MM.1S (cell line): ENCODE measurements at regions not wholly inside any gene's neighbourhood (a gene's known extent, or its start where the extent isn't known, plus 50 kb on each side); places are given as distances from the start of the nearest gene placed in this dataset.

Experiments used
- DNase-seq: peaks from one replicate; pipeline ENCODE4 v3.0.0-alpha.2; 2015
- H2AFZ ChIP-seq: fragments of 300-600 bp; sonication (generic); 2 replicates; pipeline ENCODE4 v1.6.0; 2016; ENCODE audit warnings: antibody characterized with exemption, low read length
- H3F3A ChIP-seq: fragments of 300-600 bp; sonication (generic); 2 replicates; pipeline ENCODE4 v1.6.1; 2016; ENCODE audit warnings: mild to moderate bottlenecking, antibody characterized with exemption, low read length, moderate library complexity, mixed read lengths; ENCODE audit not compliant: insufficient read depth
- H3K27ac ChIP-seq: fragments of 300-600 bp; sonication (generic); 2 replicates; pipeline ENCODE4 v1.5.1; 2016; ENCODE audit warnings: mild to moderate bottlenecking, low read length
- H3K27me3 ChIP-seq: fragments of 300-600 bp; sonication (generic); replicated peaks from 2 replicates; pipeline ENCODE4 v1.6.0; 2016; ENCODE audit warnings: low read length; ENCODE audit not compliant: insufficient read depth
- H3K36me3 ChIP-seq: fragments of 300-600 bp; sonication (generic); replicated peaks from 2 replicates; pipeline ENCODE4 v1.6.1; 2016; ENCODE audit warnings: mild to moderate bottlenecking, low read length, mixed read lengths; ENCODE audit not compliant: insufficient read depth
- H3K4me1 ChIP-seq: fragments of 300-600 bp; sonication (generic); 2 replicates; pipeline ENCODE4 v1.6.1; 2016; ENCODE audit warnings: low read length, mixed read lengths
- H3K4me2 ChIP-seq: fragments of 300-600 bp; sonication (generic); 2 replicates; pipeline ENCODE4 v1.6.0; 2016; ENCODE audit warnings: low read depth, low read length
- H3K4me3 ChIP-seq: fragments of 300-600 bp; sonication (generic); 2 replicates; pipeline ENCODE4 v1.5.1; 2016; ENCODE audit warnings: low read length, mixed read lengths
- H3K79me2 ChIP-seq: fragments of 300-600 bp; sonication (generic); 2 replicates; pipeline ENCODE4 v1.6.1; 2016; ENCODE audit warnings: mixed run types, low read length, mixed read lengths
- H3K9ac ChIP-seq: fragments of 300-600 bp; sonication (generic); 2 replicates; pipeline ENCODE4 v1.6.1; 2016; ENCODE audit warnings: low read length, mixed read lengths
- H3K9me2 ChIP-seq: fragments of 300-600 bp; sonication (generic); replicated peaks from 2 replicates; pipeline ENCODE4 v1.6.1; 2016; ENCODE audit warnings: mild to moderate bottlenecking, low read length, mixed read lengths; ENCODE audit not compliant: insufficient read depth
- H3K9me3 ChIP-seq: fragments of 300-600 bp; sonication (generic); replicated peaks from 2 replicates; pipeline ENCODE4 v1.6.1; 2016; ENCODE audit warnings: mild to moderate bottlenecking, low read length, mixed read lengths; ENCODE audit not compliant: insufficient read depth
- H4K20me1 ChIP-seq: fragments of 300-600 bp; sonication (generic); 2 replicates; pipeline ENCODE4 v1.6.1; 2016; ENCODE audit warnings: mild to moderate bottlenecking, low read length, moderate library complexity, mixed read lengths; ENCODE audit not compliant: insufficient read depth
- CTCF ChIP-seq: fragments of 300-600 bp; sonication (generic); IDR thresholded peaks from 2 replicates; pipeline ENCODE4 v1.5.1; 2016; ENCODE audit warnings: antibody characterized with exemption, low read length, mixed read lengths
- EZH2 ChIP-seq: fragments of 300-600 bp; sonication (generic); optimal IDR thresholded peaks from 2 replicates; pipeline ENCODE3; 2017; ENCODE audit warnings: low read depth, mild to moderate bottlenecking, antibody characterized with exemption, low read length, mixed read lengths
- EZH2phosphoT487 ChIP-seq: fragments of 300-600 bp; sonication (generic); IDR thresholded peaks from 2 replicates; pipeline ENCODE4 v1.6.1; 2018; ENCODE audit warnings: antibody characterized with exemption, low read length

- no peak overlapping the region for H3K4me2 ChIP-seq
- no peaks in the 10 kb centered on the region for H3K36me3 ChIP-seq
- no peaks in the 10 kb centered on the region for H3K9me2 ChIP-seq
- H3K79me2 ChIP-seq = no peaks in the 10 kb centered on the region
- H4K20me1 ChIP-seq = no peaks in the 10 kb centered on the region
- H2AFZ ChIP-seq = no peak overlapping the region
- no peaks in the 10 kb centered on the region for H3K27me3 ChIP-seq
- no peak overlapping the region for H3K4me3 ChIP-seq
- no peaks in the 10 kb centered on the region for H3K4me1 ChIP-seq
- no peaks in the 10 kb centered on the region for H3K9me3 ChIP-seq
- H3F3A ChIP-seq = no peaks in the 10 kb centered on the region
- H3K9ac ChIP-seq = no peak overlapping the region
- TF ChIP-seq EZH2phosphoT487 (no peak), CTCF (no peak), EZH2 (no peak)
- no peak for DNase-seq
- H3K27ac ChIP-seq = no peak overlapping the region
Measured at GRCh38 chr17:71519285-71519684, 601.5 kb upstream of the SOX9 start.

- Histone ChIP-seq H3K9me3 (no peaks in the 10 kb centered on the region), H3K4me3 (no peak overlapping the region), H2AFZ (no peak overlapping the region), H3K27me3 (no peaks in the 10 kb centered on the region), H3K4me1 (no peaks in the 10 kb centered on the region), H3K79me2 (no peaks in the 10 kb centered on the region), H3K4me2 (no peak overlapping the region), H3K9me2 (no peaks in the 10 kb centered on the region), H3K27ac (no peak overlapping the region), H3K36me3 (no peaks in the 10 kb centered on the region), H4K20me1 (no peaks in the 10 kb centered on the region), H3F3A (no peaks in the 10 kb centered on the region), H3K9ac (no peak overlapping the region)
- TF ChIP-seq EZH2 (no peak), CTCF (no peak), EZH2phosphoT487 (no peak)
- DNase-seq = no peak
Measured at GRCh38 chr17:71521724-71522123, 599.1 kb upstream of the SOX9 start.

GRCh38 chr17:71522383-71522782 is 598.4 kb upstream of the SOX9 start:
- H3K9me3 ChIP-seq = no peaks in the 10 kb centered on the region
- no peaks in the 10 kb centered on the region for H3K36me3 ChIP-seq
- TF ChIP-seq EZH2phosphoT487 = no peak
- H3K9me2 ChIP-seq = no peaks in the 10 kb centered on the region
- H3K9ac ChIP-seq = no peak overlapping the region
- H3K4me1 ChIP-seq = no peaks in the 10 kb centered on the region
- no peaks in the 10 kb centered on the region for H4K20me1 ChIP-seq
- no peak overlapping the region for H2AFZ ChIP-seq
- H3F3A ChIP-seq = no peaks in the 10 kb centered on the region
- DNase-seq = no peak
- H3K4me2 ChIP-seq = no peak overlapping the region
- no peak overlapping the region for H3K4me3 ChIP-seq
- no peaks in the 10 kb centered on the region for H3K79me2 ChIP-seq
- H3K27me3 ChIP-seq = no peaks in the 10 kb centered on the region
- no peak overlapping the region for H3K27ac ChIP-seq

GRCh38 chr17:71527311-71527710 is 593.5 kb upstream of the SOX9 start:
- H3K27me3 ChIP-seq = no peaks in the 10 kb centered on the region
- no peak for DNase-seq
- no peak overlapping the region for H3K4me2 ChIP-seq
- no peaks in the 10 kb centered on the region for H3K79me2 ChIP-seq
- H3K9me2 ChIP-seq = no peaks in the 10 kb centered on the region
- no peaks in the 10 kb centered on the region for H3F3A ChIP-seq
- no peaks in the 10 kb centered on the region for H4K20me1 ChIP-seq
- H3K4me3 ChIP-seq = no peak overlapping the region
- TF ChIP-seq EZH2 (no peak), EZH2phosphoT487 (no peak), CTCF (no peak)
- no peaks in the 10 kb centered on the region for H3K4me1 ChIP-seq
- no peak overlapping the region for H3K27ac ChIP-seq
- no peaks in the 10 kb centered on the region for H3K9me3 ChIP-seq
- no peak overlapping the region for H3K9ac ChIP-seq
- no peak overlapping the region for H2AFZ ChIP-seq
- H3K36me3 ChIP-seq = no peaks in the 10 kb centered on the region
